ENCODE measurements at regions not wholly inside any gene's neighbourhood (a gene's known extent, or its start where the extent isn't known, plus 50 kb on each side); places are given as distances from the start of the nearest gene placed in this dataset.

- H4K8ac ChIP-seq (replicated peaks; ENCODE audit: insufficient read length, low read depth, low read length): no peak overlapping the region
- H3T11ph ChIP-seq (ENCODE audit: low read length): no peak overlapping the region
- DNase-seq: no peak
- no peaks in the 10 kb centered on the region for H4K20me1 ChIP-seq (ENCODE audit: control insufficient read depth, insufficient read depth, insufficient read length)
- no peak overlapping the region for H2BK15ac ChIP-seq (ENCODE audit: low read depth, low read length)
- TF ChIP-seq CTCF (conservative IDR thresholded peaks at IDR 0.05): no peak
- no peak overlapping the region for H2AFZ ChIP-seq (ENCODE audit: low read length)
- H3K23me2 ChIP-seq (ENCODE audit: insufficient read length, low read depth, low read length, poor library complexity, severe bottlenecking): no peaks in the 10 kb centered on the region
- peaks cover 10 to 12% (median 12%) of the 10 kb centered on the region in 3 experiments for H3K36me3 Mint-ChIP-seq (ENCODE audit: insufficient read depth in 1 of 3, low read depth in 3 of 3)
- H3K4me1 Mint-ChIP-seq: no peaks in the 10 kb centered on the region
- H2BK120ac ChIP-seq (ENCODE audit: low read depth, low read length, poor library complexity, severe bottlenecking): no peak overlapping the region
- WGBS (ENCODE audit: extremely low coverage, insufficient read length, low lambda C conversion rate): no CpG with 5 or more reads among the region's 3 CpGs
- H3K27me3 ChIP-seq (ENCODE audit: insufficient read depth, low read length): no peaks in the 10 kb centered on the region
- no peak overlapping the region for H3K4me2 ChIP-seq (ENCODE audit: insufficient read depth, insufficient read length, low read length)
- no peak overlapping the region for H3K9ac ChIP-seq (ENCODE audit: extremely low read depth, insufficient read length, low read length)
- no peaks in the 10 kb centered on the region for H3K4me1 ChIP-seq (ENCODE audit: insufficient read depth, low read length)
- H2BK5ac ChIP-seq (ENCODE audit: insufficient read length, low read length): no peak overlapping the region
- no peak overlapping the region for H3K4me3 Mint-ChIP-seq
- H3K27ac ChIP-seq (ENCODE audit: insufficient read length, low read depth, low read length): no peak overlapping the region
- H2BK20ac ChIP-seq (ENCODE audit: low read depth, low read length, poor library complexity, severe bottlenecking): no peak overlapping the region
- H4K5ac ChIP-seq (ENCODE audit: insufficient read length, low read depth, low read length): no peak overlapping the region
- no peak overlapping the region for H3K56ac ChIP-seq (ENCODE audit: insufficient read length, low read depth, low read length)
- H3K18ac ChIP-seq (ENCODE audit: insufficient read length, low read depth, low read length): no peak overlapping the region
- no peak overlapping the region for H3K27ac Mint-ChIP-seq
- H3K14ac ChIP-seq (ENCODE audit: insufficient read depth, low read length): no peak overlapping the region
- no peak overlapping the region for H4K91ac ChIP-seq (ENCODE audit: insufficient read length, low read depth, low read length)
- no peak overlapping the region for H3K4ac ChIP-seq (ENCODE audit: low read depth, low read length)
- H2BK12ac ChIP-seq (ENCODE audit: insufficient read length, low read depth, low read length): no peak overlapping the region
- no peaks in the 10 kb centered on the region for H3K79me1 ChIP-seq (ENCODE audit: insufficient read depth, low read depth, low read length, poor library complexity, severe bottlenecking)
- H3K9me3 Mint-ChIP-seq: peaks cover 11 to 12% of the 10 kb centered on the region in 2 experiments
- H2AK5ac ChIP-seq (ENCODE audit: insufficient read length, low read length): no peak overlapping the region
- H3K9me3 ChIP-seq (ENCODE audit: control insufficient read depth, low read depth, low read length): no peaks in the 10 kb centered on the region
- H3K27me3 Mint-ChIP-seq (ENCODE audit: low read depth): no peaks in the 10 kb centered on the region
- no peak overlapping the region for H3K23ac ChIP-seq (ENCODE audit: insufficient read length, low read depth, low read length)
- H3K79me2 ChIP-seq (ENCODE audit: insufficient read depth, low read length): no peaks in the 10 kb centered on the region
These were observed 428.7 kb downstream of the QKI start for GRCh38 chr6:163843218-163843617.

All from H9 (cell line).